Ovary (tissue), 1 donor: ENCODE measurements at regions not wholly inside any gene's neighbourhood (a gene's known extent, or its start where the extent isn't known, plus 50 kb on each side); places are given as distances from the start of the nearest gene placed in this dataset.

Experiments used
- EP300 ChIP-seq: sonication (generic); formaldehyde crosslinking; IDR thresholded peaks from one replicate; pipeline ENCODE4 v1.6.1; 2017; ENCODE audit warnings: antibody characterized with exemption
- POLR2A ChIP-seq: fragments of 450-650 bp; IDR thresholded peaks from one replicate; pipeline ENCODE4 v1.6.1; 2017; ENCODE audit warnings: antibody characterized with exemption, mild to moderate bottlenecking, moderate library complexity

DNA sequence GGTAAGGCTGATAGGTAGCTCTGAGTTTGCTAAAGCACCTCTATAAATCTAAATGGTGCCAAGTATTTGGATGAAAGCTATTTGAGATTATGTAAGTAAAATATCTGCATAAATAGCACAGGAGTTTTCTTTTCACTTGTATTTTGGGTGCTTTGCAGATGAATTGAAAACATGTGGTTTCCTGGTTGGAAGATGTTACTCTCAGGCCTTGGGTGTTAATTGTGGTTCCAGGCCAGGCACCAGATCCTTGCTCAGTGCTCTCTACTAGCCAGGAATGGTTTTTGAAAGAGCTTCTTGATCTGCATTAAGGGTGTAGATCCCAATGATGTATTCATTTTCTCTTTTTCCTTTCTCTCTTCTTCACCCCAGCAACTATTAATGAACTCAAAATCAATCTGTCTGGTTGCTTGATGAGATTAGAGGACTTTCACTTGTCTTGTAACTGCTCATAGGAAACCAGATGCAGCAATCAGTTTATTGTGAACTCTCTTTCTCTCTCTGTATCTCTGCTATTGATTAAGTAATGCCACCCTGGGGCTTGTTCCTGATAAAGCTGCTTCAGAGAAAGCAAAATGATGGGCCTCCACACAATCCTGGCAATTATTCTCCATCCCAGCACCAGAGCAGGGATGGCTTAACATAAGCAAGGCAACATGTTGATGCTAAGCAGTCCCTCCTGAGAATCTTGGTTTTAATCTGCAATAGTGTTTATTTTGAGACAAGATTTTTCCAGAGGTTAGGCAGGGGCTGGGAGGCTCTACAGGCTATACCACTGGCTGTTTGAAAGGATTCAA lies 147.0 kb upstream of the NTM start:
- TF ChIP-seq POLR2A (no peak), EP300 (no peak)
